OCI-LY3 (cell line): ENCODE measurements at regions not wholly inside any gene's neighbourhood (a gene's known extent, or its start where the extent isn't known, plus 50 kb on each side); places are given as distances from the start of the nearest gene placed in this dataset.

ENCODE experiments used
- EZH2phosphoT487 ChIP-seq: fragments of 200-600 bp; shearing (Covaris generic); IDR thresholded peaks from 2 replicates; pipeline ENCODE4 v1.6.1; 2018; ENCODE audit warnings: antibody characterized with exemption, mixed run types, low read depth
- TF ChIP-seq, protein P1 (sequence below): fragments of 200-600, 300-600 bp; sonication (generic); IDR thresholded peaks from 2 replicates; pipeline ENCODE4 v1.5.1; 2014; ENCODE audit warnings: antibody characterized with exemption, low read length, low read depth

DNA sequence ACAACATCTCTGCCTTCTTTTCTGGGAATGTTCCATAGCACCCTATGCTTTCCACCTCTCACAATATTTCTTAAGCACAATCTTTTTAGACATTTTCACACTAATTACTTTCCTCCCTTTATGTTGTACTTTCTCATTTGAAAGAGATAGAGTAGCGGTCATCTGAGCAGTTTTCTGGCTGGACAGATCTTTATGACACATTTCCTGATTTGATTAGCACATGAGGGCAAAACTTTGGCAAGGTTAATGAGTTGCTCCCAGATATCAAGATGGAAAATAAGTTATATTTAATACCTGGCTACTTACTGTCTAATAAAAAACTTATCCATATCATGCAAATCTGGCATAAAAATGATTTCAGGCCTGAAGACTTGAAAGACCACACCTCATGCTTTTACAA is 723.9 kb downstream of the SOCS6 start:
- TF ChIP-seq, protein P1, sequence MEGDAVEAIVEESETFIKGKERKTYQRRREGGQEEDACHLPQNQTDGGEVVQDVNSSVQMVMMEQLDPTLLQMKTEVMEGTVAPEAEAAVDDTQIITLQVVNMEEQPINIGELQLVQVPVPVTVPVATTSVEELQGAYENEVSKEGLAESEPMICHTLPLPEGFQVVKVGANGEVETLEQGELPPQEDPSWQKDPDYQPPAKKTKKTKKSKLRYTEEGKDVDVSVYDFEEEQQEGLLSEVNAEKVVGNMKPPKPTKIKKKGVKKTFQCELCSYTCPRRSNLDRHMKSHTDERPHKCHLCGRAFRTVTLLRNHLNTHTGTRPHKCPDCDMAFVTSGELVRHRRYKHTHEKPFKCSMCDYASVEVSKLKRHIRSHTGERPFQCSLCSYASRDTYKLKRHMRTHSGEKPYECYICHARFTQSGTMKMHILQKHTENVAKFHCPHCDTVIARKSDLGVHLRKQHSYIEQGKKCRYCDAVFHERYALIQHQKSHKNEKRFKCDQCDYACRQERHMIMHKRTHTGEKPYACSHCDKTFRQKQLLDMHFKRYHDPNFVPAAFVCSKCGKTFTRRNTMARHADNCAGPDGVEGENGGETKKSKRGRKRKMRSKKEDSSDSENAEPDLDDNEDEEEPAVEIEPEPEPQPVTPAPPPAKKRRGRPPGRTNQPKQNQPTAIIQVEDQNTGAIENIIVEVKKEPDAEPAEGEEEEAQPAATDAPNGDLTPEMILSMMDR = no peak
- no peak for TF ChIP-seq EZH2phosphoT487
